ENCODE measurements at regions not wholly inside any gene's neighbourhood (a gene's known extent, or its start where the extent isn't known, plus 50 kb on each side); places are given as distances from the start of the nearest gene placed in this dataset.
"Not testable (repeated sequence)": the region's sequence is repeated elsewhere in the genome, so short reads cannot be mapped to it uniquely, and the experiment has no call there.

DNA sequence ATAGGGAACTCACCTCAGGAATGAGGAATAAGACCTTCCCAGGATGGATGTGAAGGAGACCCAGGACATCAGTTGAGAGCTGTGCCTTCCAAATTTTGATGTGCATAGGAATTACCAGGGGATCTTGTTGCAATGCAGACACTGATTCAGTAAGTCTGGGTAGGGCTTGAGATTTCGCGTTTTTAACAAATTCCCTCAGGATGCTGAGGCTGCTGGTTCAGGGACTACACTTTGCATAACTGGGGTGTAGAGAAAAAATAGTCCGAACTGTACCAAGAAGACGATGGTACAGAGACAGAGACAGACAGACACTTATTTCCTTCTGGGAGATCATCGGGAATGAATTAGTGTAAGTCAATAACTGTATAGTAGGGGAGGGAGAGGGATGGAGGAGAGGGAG, 82.3 kb upstream of the FREM1 start:
- Histone ChIP-seq H3K27ac (ENCODE audit: low read length) (peak overlapping the region; percentile 82), H3K9ac (ENCODE audit: low read depth, low read length) (peak overlapping the region; percentile 59), H2AFZ (ENCODE audit: low read depth, low read length) (peak overlapping the region; percentile 63)

GRCh38 chr9:14992081-14992480, 81.9 kb upstream of the FREM1 start:
- peak overlapping the region; percentile 61 for H3K4me2 ChIP-seq (ENCODE audit: insufficient read depth, low read length)
- H4K20me1 ChIP-seq (ENCODE audit: insufficient read depth, low read length): no peaks in the 10 kb centered on the region
- H3K9me3 ChIP-seq (ENCODE audit: insufficient read depth, low read length, severe bottlenecking): no peaks in the 10 kb centered on the region
- peaks cover 4% of the 10 kb centered on the region; the same call in 1 of the 2 replicates for H3K79me2 ChIP-seq (ENCODE audit: insufficient read depth, low read length)
- ATAC-seq (ENCODE audit: insufficient read depth, low read depth): peak; percentile 40; the same call in 2 of the 3 replicates
- no peaks in the 10 kb centered on the region for H3K27me3 ChIP-seq (ENCODE audit: insufficient read depth, low read length, poor library complexity)
- peak overlapping the region; percentile 59 for H3K9ac ChIP-seq (ENCODE audit: low read depth, low read length)
- peak overlapping the region; percentile 63 for H2AFZ ChIP-seq (ENCODE audit: low read depth, low read length)
- peak; percentile 13 for DNase-seq
- H3K4me3 ChIP-seq (ENCODE audit: low read depth in 1 of 2, low read length in 2 of 2): peak overlapping the region; percentile 64 to 65; a peak in 3 of 4 replicates
- peaks cover 44% of the 10 kb centered on the region for H3K4me1 ChIP-seq (ENCODE audit: insufficient read depth, low read length)
- TF ChIP-seq EZH2 (IDR thresholded peaks at IDR 0.05; ENCODE audit: borderline replicate concordance, low read depth, low read length, severe bottlenecking): no peak
- TF ChIP-seq, protein P1, sequence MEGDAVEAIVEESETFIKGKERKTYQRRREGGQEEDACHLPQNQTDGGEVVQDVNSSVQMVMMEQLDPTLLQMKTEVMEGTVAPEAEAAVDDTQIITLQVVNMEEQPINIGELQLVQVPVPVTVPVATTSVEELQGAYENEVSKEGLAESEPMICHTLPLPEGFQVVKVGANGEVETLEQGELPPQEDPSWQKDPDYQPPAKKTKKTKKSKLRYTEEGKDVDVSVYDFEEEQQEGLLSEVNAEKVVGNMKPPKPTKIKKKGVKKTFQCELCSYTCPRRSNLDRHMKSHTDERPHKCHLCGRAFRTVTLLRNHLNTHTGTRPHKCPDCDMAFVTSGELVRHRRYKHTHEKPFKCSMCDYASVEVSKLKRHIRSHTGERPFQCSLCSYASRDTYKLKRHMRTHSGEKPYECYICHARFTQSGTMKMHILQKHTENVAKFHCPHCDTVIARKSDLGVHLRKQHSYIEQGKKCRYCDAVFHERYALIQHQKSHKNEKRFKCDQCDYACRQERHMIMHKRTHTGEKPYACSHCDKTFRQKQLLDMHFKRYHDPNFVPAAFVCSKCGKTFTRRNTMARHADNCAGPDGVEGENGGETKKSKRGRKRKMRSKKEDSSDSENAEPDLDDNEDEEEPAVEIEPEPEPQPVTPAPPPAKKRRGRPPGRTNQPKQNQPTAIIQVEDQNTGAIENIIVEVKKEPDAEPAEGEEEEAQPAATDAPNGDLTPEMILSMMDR (IDR thresholded peaks at IDR 0.05; ENCODE audit: borderline replicate concordance, extremely low read depth, low read length, poor library complexity, severe bottlenecking): no peak
- peak overlapping the region; percentile 82 for H3K27ac ChIP-seq (ENCODE audit: low read length)
- H3K36me3 ChIP-seq (ENCODE audit: insufficient read depth, low read length): no peaks in the 10 kb centered on the region

More for the DNA sequence above, 82.3 kb upstream of the FREM1 start:
- Histone ChIP-seq H3K4me1 (ENCODE audit: insufficient read depth, low read length) (peaks cover 46% of the 10 kb centered on the region), H3K9me3 (ENCODE audit: insufficient read depth, low read length, severe bottlenecking) (no peaks in the 10 kb centered on the region), H3K4me3 (ENCODE audit: low read depth in 1 of 2, low read length in 2 of 2) (peak overlapping the region; percentile 64 to 65), H4K20me1 (ENCODE audit: insufficient read depth, low read length) (no peaks in the 10 kb centered on the region), H3K36me3 (ENCODE audit: insufficient read depth, low read length) (no peaks in the 10 kb centered on the region), H3K27me3 (ENCODE audit: insufficient read depth, low read length, poor library complexity) (no peaks in the 10 kb centered on the region), H3K79me2 (ENCODE audit: insufficient read depth, low read length) (peaks cover 4% of the 10 kb centered on the region; the same call in 1 of the 2 replicates), H3K4me2 (ENCODE audit: insufficient read depth, low read length) (peak overlapping the region; percentile 61)
- TF ChIP-seq EZH2 (IDR thresholded peaks at IDR 0.05; ENCODE audit: borderline replicate concordance, low read depth, low read length, severe bottlenecking): no peak
- TF ChIP-seq, protein P1 (IDR thresholded peaks at IDR 0.05; ENCODE audit: borderline replicate concordance, extremely low read depth, low read length, poor library complexity, severe bottlenecking): no peak
- DNase-seq (peak; percentile 9), ATAC-seq (ENCODE audit: insufficient read depth, low read depth) (no peak)

DNA sequence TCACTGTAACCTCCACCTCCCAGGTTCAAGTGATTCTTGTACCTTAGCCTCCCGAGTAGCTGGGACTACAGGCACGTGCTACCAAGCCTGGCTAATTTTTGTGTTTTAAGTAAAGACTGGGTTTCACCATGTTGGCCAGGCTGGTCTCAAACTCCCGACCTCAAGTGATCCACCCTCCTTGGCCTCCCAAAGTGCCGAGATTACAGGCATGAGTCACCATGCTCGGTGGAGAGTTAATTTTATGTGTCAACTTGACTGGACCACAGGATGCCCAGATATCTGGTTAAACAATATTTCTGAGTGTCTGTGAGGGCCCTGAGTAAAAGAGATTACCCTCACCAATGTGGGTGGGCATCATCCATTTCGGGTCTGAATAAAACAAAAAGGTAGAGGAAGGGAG, 80.4 kb upstream of the FREM1 start:
- H2AFZ ChIP-seq (ENCODE audit: low read depth, low read length); H3K27ac ChIP-seq (ENCODE audit: low read length); H3K36me3 ChIP-seq (ENCODE audit: insufficient read depth, low read length): not testable (repeated sequence)

GRCh38 chr9:14989811-14990210, 79.6 kb upstream of the FREM1 start:
- no peaks in the 10 kb centered on the region for H3K36me3 ChIP-seq (ENCODE audit: insufficient read depth, low read length)
- H3K9ac ChIP-seq (ENCODE audit: low read depth, low read length): no peak overlapping the region
- no peak overlapping the region for H3K4me3 ChIP-seq (ENCODE audit: low read depth in 1 of 2, low read length in 2 of 2)
- H4K20me1 ChIP-seq (ENCODE audit: insufficient read depth, low read length): no peaks in the 10 kb centered on the region
- no peak overlapping the region for H3K4me2 ChIP-seq (ENCODE audit: insufficient read depth, low read length)
- H3K79me2 ChIP-seq (ENCODE audit: insufficient read depth, low read length): peaks cover 4% of the 10 kb centered on the region; the same call in 1 of the 2 replicates
- ATAC-seq (ENCODE audit: insufficient read depth, low read depth) (no peak), DNase-seq (no peak)
- no peaks in the 10 kb centered on the region for H3K9me3 ChIP-seq (ENCODE audit: insufficient read depth, low read length, severe bottlenecking)
- TF ChIP-seq EZH2 (IDR thresholded peaks at IDR 0.05; ENCODE audit: borderline replicate concordance, low read depth, low read length, severe bottlenecking): no peak
- TF ChIP-seq, protein P1 (IDR thresholded peaks at IDR 0.05; ENCODE audit: borderline replicate concordance, extremely low read depth, low read length, poor library complexity, severe bottlenecking): no peak
- H3K27ac ChIP-seq (ENCODE audit: low read length): no peak overlapping the region
- H3K27me3 ChIP-seq (ENCODE audit: insufficient read depth, low read length, poor library complexity): no peaks in the 10 kb centered on the region
- no peak overlapping the region for H2AFZ ChIP-seq (ENCODE audit: low read depth, low read length)
- H3K4me1 ChIP-seq (ENCODE audit: insufficient read depth, low read length): peaks cover 36% of the 10 kb centered on the region

More for the DNA sequence above, 80.4 kb upstream of the FREM1 start:
- not testable (repeated sequence) for H3K9ac ChIP-seq (ENCODE audit: low read depth, low read length); H3K27me3 ChIP-seq (ENCODE audit: insufficient read depth, low read length, poor library complexity); H3K79me2 ChIP-seq (ENCODE audit: insufficient read depth, low read length); ATAC-seq (ENCODE audit: insufficient read depth, low read depth); DNase-seq; H3K4me2 ChIP-seq (ENCODE audit: insufficient read depth, low read length); H3K9me3 ChIP-seq (ENCODE audit: insufficient read depth, low read length, severe bottlenecking); H4K20me1 ChIP-seq (ENCODE audit: insufficient read depth, low read length); H3K4me3 ChIP-seq (ENCODE audit: low read depth in 1 of 2, low read length in 2 of 2)
- peaks cover 44% of the 10 kb centered on the region for H3K4me1 ChIP-seq (ENCODE audit: insufficient read depth, low read length)

- not testable (repeated sequence) for H4K20me1 ChIP-seq (ENCODE audit: insufficient read depth, low read length); H3K9me3 ChIP-seq (ENCODE audit: insufficient read depth, low read length, severe bottlenecking); H3K9ac ChIP-seq (ENCODE audit: low read depth, low read length); H3K4me2 ChIP-seq (ENCODE audit: insufficient read depth, low read length); DNase-seq; H3K4me3 ChIP-seq (ENCODE audit: low read depth in 1 of 2, low read length in 2 of 2); ATAC-seq (ENCODE audit: insufficient read depth, low read depth); H3K27me3 ChIP-seq (ENCODE audit: insufficient read depth, low read length, poor library complexity); H3K79me2 ChIP-seq (ENCODE audit: insufficient read depth, low read length); H3K36me3 ChIP-seq (ENCODE audit: insufficient read depth, low read length); H2AFZ ChIP-seq (ENCODE audit: low read depth, low read length); H3K27ac ChIP-seq (ENCODE audit: low read length)
- H3K4me1 ChIP-seq (ENCODE audit: insufficient read depth, low read length): peaks cover 31% of the 10 kb centered on the region
These were observed 79.1 kb upstream of the FREM1 start for GRCh38 chr9:14989336-14989735.
